ENCODE measurements at regions not wholly inside any gene's neighbourhood (a gene's known extent, or its start where the extent isn't known, plus 50 kb on each side); places are given as distances from the start of the nearest gene placed in this dataset.

DNA sequence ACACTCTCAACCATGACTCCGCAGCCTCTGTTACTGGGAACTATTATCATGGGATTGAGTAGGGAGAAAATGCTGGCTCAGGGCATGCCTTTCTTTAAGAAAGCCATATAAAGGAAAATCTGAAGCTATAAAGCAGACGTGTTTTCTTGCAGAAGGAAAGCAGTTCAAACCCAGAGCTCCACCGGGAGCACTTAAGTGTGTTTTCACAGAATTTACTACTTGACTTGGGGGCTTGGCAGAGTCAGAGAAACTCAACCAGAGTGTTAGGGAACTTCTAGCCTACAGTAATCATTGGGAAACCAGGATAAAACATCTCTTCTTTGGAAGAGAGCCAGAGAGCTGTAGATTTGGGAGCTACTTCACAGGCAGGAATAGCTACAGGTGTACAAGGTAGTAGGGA is 283.4 kb upstream of the ADRA1B start:
- Histone ChIP-seq H3K4me1 (ENCODE audit: insufficient read depth, low read length) (no peaks in the 10 kb centered on the region), H3K36me3 (ENCODE audit: insufficient read depth, low read length) (no peaks in the 10 kb centered on the region), H3K4me2 (ENCODE audit: low read length) (no peak overlapping the region), H3K9me3 (ENCODE audit: insufficient read depth, low read depth, low read length) (no peaks in the 10 kb centered on the region), H3K9ac (ENCODE audit: low read length) (no peak overlapping the region), H3K4me3 (ENCODE audit: insufficient read depth, low read depth, low read length) (no peak overlapping the region), H4K20me1 (ENCODE audit: insufficient read depth, low read length) (no peaks in the 10 kb centered on the region), H3K79me2 (ENCODE audit: insufficient read depth, low read length) (no peaks in the 10 kb centered on the region), H2AFZ (ENCODE audit: low read depth, low read length) (no peak overlapping the region), H3K27me3 (ENCODE audit: insufficient read depth, low read length) (no peaks in the 10 kb centered on the region), H3K27ac (ENCODE audit: low read depth, low read length) (no peak overlapping the region)
- Mint-ChIP-seq H3K4me3 (ENCODE audit: unreplicated experiment) (no peak overlapping the region), H3K4me1 (ENCODE audit: low read depth, unreplicated experiment) (no peaks in the 10 kb centered on the region), H3K27me3 (ENCODE audit: low read depth, unreplicated experiment) (peaks cover 15% of the 10 kb centered on the region), H3K36me3 (ENCODE audit: low read depth, unreplicated experiment) (no peaks in the 10 kb centered on the region), H3K27ac (ENCODE audit: unreplicated experiment) (no peak overlapping the region), H3K9me3 (ENCODE audit: unreplicated experiment) (peaks cover 1% of the 10 kb centered on the region)
- FAIRE-seq (no peak), DNase-seq (ENCODE audit: low read depth) (no peak)
- TF ChIP-seq, protein P1, sequence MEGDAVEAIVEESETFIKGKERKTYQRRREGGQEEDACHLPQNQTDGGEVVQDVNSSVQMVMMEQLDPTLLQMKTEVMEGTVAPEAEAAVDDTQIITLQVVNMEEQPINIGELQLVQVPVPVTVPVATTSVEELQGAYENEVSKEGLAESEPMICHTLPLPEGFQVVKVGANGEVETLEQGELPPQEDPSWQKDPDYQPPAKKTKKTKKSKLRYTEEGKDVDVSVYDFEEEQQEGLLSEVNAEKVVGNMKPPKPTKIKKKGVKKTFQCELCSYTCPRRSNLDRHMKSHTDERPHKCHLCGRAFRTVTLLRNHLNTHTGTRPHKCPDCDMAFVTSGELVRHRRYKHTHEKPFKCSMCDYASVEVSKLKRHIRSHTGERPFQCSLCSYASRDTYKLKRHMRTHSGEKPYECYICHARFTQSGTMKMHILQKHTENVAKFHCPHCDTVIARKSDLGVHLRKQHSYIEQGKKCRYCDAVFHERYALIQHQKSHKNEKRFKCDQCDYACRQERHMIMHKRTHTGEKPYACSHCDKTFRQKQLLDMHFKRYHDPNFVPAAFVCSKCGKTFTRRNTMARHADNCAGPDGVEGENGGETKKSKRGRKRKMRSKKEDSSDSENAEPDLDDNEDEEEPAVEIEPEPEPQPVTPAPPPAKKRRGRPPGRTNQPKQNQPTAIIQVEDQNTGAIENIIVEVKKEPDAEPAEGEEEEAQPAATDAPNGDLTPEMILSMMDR (IDR thresholded peaks at IDR 0.05; ENCODE audit: insufficient read depth, low read depth, low read length), result no peak
- TF ChIP-seq EZH2 (IDR thresholded peaks at IDR 0.05; ENCODE audit: insufficient read depth, low read length), result no peak

DNA sequence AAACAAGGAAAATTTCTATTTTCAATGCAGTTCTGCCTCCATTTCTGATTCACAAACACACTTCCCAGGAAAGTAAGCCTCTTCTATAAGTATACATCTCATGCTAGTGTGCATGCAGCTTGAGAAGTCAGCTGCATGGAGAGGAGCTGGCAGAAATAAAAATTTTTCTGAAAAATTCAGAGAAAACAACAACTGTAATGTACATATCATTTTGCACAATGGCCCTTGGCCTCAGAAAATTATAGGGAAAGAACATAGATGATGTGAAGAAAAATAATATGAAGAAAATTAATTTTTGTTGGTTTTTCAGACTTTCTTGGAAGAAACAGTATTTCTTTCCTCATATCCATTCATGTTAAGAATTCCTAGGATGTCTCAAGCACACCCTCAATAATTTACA is 277.8 kb upstream of the ADRA1B start:
- Histone ChIP-seq H3K27ac (ENCODE audit: low read depth, low read length) (no peak overlapping the region), H3K4me3 (ENCODE audit: insufficient read depth, low read depth, low read length) (no peak overlapping the region), H3K79me2 (ENCODE audit: insufficient read depth, low read length) (no peaks in the 10 kb centered on the region), H3K4me1 (ENCODE audit: insufficient read depth, low read length) (no peaks in the 10 kb centered on the region), H2AFZ (ENCODE audit: low read depth, low read length) (no peak overlapping the region), H3K9ac (ENCODE audit: low read length) (no peak overlapping the region), H3K4me2 (ENCODE audit: low read length) (no peak overlapping the region), H4K20me1 (ENCODE audit: insufficient read depth, low read length) (no peaks in the 10 kb centered on the region), H3K27me3 (ENCODE audit: insufficient read depth, low read length) (no peaks in the 10 kb centered on the region), H3K9me3 (ENCODE audit: insufficient read depth, low read depth, low read length) (no peaks in the 10 kb centered on the region), H3K36me3 (ENCODE audit: insufficient read depth, low read length) (no peaks in the 10 kb centered on the region)
- Mint-ChIP-seq H3K9me3 (ENCODE audit: unreplicated experiment) (no peaks in the 10 kb centered on the region), H3K4me3 (ENCODE audit: unreplicated experiment) (no peak overlapping the region), H3K27me3 (ENCODE audit: low read depth, unreplicated experiment) (peaks cover 3% of the 10 kb centered on the region), H3K27ac (ENCODE audit: unreplicated experiment) (no peak overlapping the region), H3K36me3 (ENCODE audit: low read depth, unreplicated experiment) (no peaks in the 10 kb centered on the region), H3K4me1 (ENCODE audit: low read depth, unreplicated experiment) (no peaks in the 10 kb centered on the region)
- TF ChIP-seq EZH2 (IDR thresholded peaks at IDR 0.05; ENCODE audit: insufficient read depth, low read length), result no peak
- TF ChIP-seq, protein P1 (IDR thresholded peaks at IDR 0.05; ENCODE audit: insufficient read depth, low read depth, low read length), result no peak
- FAIRE-seq, result no peak
- no peak for DNase-seq (ENCODE audit: low read depth)

DNA sequence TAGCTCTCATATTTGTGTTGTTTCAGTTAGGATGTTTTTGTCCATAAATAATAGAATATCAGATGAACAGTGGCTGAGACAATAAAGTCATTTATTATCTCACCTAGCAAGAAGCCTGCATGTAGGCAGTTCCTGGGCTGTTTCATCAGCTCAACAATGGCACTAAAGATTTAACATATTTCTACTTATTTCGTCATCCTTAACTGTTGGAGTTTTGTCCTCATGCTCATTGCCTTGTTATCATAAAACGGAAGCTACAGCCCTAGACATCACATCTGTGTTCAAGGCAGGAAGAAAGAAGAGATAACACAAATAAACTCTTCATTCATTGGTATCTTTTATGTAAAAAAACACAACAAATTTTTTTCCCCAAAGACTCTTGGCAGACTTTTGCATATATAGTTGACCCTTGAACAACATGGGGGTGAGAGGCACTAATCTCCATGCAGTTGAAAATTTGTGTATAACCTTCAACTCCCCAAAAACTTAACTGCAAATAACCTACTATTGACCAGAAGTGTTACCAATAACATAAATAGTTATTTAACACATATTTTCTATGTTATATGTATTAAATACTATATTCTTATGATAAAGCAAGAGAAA is 277.2 kb upstream of the ADRA1B start:
- no peaks in the 10 kb centered on the region for H3K79me2 ChIP-seq (ENCODE audit: insufficient read depth, low read length)
- H3K9me3 ChIP-seq (ENCODE audit: insufficient read depth, low read depth, low read length), result no peaks in the 10 kb centered on the region
- FAIRE-seq (no peak), DNase-seq (ENCODE audit: low read depth) (no peak)
- no peaks in the 10 kb centered on the region for H3K4me1 ChIP-seq (ENCODE audit: insufficient read depth, low read length)
- H3K36me3 Mint-ChIP-seq (ENCODE audit: low read depth, unreplicated experiment), result no peaks in the 10 kb centered on the region
- no peaks in the 10 kb centered on the region for H3K36me3 ChIP-seq (ENCODE audit: insufficient read depth, low read length)
- no peak for TF ChIP-seq EZH2 (IDR thresholded peaks at IDR 0.05; ENCODE audit: insufficient read depth, low read length)
- TF ChIP-seq, protein P1 (IDR thresholded peaks at IDR 0.05; ENCODE audit: insufficient read depth, low read depth, low read length), result no peak
- H3K27me3 Mint-ChIP-seq (ENCODE audit: low read depth, unreplicated experiment), result peaks cover 3% of the 10 kb centered on the region
- no peak overlapping the region for H2AFZ ChIP-seq (ENCODE audit: low read depth, low read length)
- H3K27me3 ChIP-seq (ENCODE audit: insufficient read depth, low read length), result no peaks in the 10 kb centered on the region
- no peak overlapping the region for H3K27ac ChIP-seq (ENCODE audit: low read depth, low read length)
- H3K27ac Mint-ChIP-seq (ENCODE audit: unreplicated experiment), result peak overlapping the region; percentile 78
- no peak overlapping the region for H3K4me3 ChIP-seq (ENCODE audit: insufficient read depth, low read depth, low read length)
- H3K4me1 Mint-ChIP-seq (ENCODE audit: low read depth, unreplicated experiment), result no peaks in the 10 kb centered on the region
- no peak overlapping the region for H3K9ac ChIP-seq (ENCODE audit: low read length)
- H3K4me2 ChIP-seq (ENCODE audit: low read length), result no peak overlapping the region
- H4K20me1 ChIP-seq (ENCODE audit: insufficient read depth, low read length), result no peaks in the 10 kb centered on the region
- no peak overlapping the region for H3K4me3 Mint-ChIP-seq (ENCODE audit: unreplicated experiment)
- no peaks in the 10 kb centered on the region for H3K9me3 Mint-ChIP-seq (ENCODE audit: unreplicated experiment)
